Inferior parietal cortex (tissue), 1 donor: ENCODE measurements at regions not wholly inside any gene's neighbourhood (a gene's known extent, or its start where the extent isn't known, plus 50 kb on each side); places are given as distances from the start of the nearest gene placed in this dataset.
"Not testable (repeated sequence)": the region's sequence is repeated elsewhere in the genome, so short reads cannot be mapped to it uniquely, and the experiment has no call there.

ENCODE experiments used
- DNase-seq: peaks from one replicate; pipeline ENCODE4 v3.0.0-alpha.2; 2016; ENCODE audit errors: extremely low spot score

DNA sequence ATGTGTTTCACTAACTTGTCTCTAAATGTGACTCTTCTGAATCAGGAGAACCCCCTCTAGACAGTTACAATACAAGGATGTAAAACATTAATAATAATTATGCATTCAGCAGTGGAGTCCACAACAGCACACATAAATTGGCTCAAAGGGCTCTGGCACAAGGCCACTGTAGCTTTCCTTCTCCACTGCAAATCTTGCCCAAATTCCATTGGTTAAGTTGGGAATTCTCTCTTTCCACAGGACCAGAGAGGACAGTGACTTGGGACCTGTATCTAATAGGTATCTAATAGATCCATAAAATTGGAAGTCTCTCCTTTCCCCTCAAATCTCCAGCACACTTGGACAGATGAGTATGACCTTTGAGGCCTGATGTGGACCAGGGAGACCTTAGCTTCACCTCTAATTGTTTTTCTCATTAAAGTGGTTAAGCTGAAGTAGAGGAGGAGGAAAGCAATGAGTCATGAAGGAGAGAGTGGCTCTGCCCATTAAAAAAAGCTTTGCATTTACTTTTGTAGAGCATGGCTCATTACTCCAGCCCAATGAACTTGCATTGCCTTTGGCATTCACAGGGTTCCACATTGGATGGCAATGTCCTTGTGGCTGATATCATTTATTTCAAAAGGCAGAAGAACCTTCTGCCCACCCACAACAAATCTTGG, 72.3 kb upstream of the SH3RF1 start:
- DNase-seq, result no peak

DNA sequence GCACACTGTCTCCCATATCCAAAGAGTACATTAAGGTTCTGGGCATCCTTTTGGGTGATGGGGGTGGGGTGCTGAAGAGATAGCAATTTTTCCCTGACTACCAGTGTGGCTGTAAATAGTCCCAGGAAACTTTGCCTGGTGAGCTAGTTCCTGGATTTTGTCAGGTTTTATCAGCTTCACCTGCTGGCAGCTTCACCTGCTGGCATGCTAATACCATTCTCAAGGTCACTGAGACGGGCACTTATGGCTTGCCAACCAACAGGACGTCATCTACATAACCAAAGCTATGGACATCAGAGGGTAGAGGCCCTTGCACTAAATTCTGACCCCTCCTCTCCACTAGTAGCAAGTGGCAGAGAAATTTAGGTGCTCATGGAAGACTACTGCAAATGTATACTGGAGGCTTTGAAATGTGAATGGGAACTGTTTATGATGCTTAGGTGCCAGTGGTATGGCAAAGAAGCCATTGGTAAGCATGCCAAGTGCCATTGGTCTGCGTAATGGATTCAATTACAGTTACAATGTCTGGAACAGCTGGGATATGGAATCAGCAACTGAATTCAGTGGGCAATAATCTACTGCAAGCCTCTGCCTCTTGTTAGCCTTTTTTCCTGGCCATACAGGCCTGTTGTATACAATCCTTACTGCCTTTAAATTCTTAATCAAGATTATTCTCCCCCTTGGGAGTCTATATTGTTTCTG, 71.6 kb upstream of the SH3RF1 start:
- no peak for DNase-seq

DNA sequence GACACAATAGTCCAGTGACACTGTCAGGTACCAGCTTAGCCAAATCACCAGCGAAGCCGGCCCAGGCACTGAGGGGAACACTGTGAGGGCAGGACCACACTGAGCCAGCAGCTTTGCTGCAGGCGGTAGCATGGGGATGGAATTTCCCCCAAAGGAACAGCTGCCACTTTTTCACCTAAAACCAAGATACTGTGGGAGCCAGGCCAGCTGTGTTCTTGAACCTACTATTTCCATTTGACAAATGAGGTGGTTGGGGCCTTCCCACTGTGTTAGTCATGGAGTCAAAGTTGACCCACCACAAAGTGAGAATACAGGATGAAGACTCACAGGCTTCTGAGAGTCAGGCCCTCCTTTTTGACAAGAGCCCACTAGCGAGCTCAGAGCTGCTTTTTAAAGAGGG, 70.7 kb upstream of the SH3RF1 start:
- no peak for DNase-seq

DNA sequence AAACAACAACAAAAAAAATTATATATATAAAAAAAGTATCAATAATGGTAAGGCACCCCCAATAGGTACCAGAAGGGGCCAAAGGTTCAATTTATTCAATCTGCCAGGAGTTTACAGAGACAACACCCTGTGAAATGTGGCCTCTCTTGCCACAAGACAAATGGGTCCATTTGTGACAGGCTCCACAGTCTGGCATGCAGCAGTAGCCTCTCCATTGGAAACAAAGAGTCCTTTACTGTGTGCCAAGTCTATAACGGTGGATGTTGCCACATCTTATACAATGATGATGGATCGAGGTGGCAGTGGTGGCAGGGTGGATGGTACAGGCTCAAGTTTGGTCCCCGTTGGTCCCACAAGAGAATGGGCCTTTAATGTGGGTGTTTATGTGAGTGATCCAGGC, 70.1 kb upstream of the SH3RF1 start:
- DNase-seq, result peak; percentile 64

DNA sequence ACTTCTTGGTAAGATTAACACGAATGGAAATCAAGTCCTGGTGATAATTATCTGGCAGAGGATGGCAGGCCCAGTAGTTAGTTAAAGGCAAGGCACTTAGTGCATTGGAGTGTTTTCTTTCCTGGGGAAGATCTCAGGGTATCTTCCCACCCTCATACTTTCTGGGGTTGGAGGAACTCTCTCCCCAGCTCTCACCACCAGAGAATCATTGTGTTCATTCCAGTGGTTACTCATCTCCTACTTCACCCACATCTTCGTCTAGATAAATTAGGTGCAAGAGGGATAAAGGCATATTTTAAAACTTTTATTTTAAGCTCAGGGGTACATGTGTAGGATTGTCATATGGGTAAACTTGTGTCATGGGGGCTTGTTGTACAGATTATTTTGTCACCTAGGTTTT, 67.5 kb upstream of the SH3RF1 start:
- no peak for DNase-seq

DNA sequence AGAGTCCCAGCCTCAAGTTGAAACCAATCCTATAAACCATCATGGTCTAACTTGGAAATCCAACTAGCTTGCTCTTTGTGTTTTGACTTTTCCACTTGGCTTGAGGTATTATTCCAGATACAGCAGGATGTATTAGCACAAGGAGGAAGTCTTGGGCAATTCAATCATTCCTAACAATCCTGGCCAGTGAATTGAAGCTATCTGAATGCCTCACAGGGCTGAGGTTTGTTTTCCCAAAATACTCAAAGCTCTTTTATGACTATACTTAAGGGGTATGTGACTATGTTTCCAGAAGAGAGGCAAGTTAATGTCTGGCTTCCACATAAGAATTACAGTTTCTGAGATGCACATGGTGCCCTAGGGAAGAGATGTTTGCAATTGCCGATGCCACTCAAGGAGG, 66.8 kb upstream of the SH3RF1 start:
- no peak for DNase-seq

DNA sequence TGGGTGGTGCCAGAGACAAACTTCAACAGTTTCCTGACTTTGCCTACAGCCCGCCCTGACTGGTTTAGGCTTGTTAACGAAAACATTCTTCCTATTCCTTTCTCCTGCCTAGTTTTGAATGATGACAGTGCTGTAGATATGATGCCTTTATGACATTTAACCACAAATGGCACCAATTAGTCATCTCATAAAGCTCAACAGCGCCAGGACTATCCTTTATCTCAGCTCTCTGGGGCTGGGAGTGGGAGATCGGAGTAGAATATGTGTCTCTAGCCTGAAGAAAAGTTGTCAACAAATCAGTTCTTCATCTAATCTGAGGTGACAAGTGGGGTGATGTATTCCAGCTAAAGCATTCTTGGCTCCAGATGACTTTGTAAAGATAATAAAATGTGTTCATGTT, 64.6 kb upstream of the SH3RF1 start:
- DNase-seq, result no peak

DNA sequence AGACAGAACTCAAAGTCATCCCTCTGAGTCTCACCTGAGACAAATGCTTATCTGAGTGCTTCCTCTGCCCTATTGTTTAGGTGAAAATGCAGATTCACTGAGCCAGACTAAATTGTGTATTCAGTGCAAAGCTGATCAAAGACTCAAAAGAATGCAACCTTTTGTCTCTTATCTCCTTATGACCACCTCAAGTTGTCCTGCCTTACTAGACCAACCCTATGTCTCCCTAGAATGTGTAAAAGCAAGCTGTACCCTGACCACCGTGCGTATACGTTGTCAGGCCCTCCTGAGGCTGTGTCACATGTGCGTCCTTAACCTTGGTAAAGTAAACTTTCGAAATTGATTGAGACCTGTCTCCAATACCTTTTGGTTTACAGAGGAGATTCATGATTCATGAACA, 63.6 kb upstream of the SH3RF1 start:
- no peak for DNase-seq

DNA sequence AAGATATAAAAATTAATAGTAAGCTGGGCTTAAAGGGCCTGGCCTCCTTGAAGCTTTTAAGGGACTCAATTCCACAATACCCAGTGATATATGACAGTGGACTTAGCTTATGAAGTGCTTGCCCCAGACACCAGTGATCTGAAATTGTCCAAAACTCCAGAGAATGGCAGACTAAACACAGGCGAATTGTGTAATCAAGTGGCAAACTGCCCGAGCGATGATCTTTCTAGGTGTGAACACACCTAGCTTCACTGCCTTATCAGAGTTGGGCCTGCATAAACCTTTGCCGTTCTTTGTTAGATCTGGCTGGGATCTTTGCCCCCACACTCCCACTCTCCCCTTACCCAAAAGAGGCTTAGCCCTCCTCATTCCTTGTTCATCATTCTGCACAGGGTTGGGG, 62.5 kb upstream of the SH3RF1 start:
- DNase-seq, result no peak

DNA sequence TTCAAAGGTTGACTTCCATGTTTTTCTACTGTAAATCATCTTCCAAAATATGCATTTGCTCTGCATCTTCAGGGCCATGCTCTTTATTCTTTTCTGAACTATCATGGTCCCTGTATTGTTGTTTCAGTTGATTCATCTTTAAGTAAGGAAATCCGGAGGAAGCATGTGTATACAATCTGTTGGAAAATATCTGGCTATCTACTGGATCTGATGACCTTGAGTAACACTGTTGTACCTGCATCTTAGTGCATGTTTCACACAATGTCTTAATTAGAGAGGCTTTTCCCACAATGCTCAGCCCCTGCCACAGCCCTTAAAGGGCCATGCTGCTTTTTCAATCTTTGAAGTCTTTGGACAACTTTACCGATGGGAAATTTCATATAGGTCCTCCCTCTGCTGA, 61.8 kb upstream of the SH3RF1 start:
- no peak for DNase-seq

DNA sequence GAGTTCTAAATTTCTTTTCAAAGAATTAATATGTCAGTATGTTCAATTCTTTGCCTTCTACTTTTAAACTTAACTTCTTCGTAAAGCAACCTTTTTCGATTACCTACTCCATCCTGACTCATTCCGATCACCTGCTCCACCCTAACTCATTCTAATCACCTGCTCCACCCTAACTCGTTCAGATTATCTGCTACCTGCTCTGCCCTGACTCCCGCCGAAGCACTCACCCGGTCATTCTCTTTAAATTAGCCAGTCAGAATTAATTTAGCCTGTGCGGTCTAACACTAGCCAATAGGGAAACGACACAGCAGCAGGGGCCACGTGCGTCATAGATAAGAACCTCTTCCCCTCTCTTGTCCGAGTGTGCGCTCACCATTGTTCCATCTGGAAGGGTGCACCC, 60.1 kb upstream of the SH3RF1 start:
- DNase-seq, result no peak

DNA sequence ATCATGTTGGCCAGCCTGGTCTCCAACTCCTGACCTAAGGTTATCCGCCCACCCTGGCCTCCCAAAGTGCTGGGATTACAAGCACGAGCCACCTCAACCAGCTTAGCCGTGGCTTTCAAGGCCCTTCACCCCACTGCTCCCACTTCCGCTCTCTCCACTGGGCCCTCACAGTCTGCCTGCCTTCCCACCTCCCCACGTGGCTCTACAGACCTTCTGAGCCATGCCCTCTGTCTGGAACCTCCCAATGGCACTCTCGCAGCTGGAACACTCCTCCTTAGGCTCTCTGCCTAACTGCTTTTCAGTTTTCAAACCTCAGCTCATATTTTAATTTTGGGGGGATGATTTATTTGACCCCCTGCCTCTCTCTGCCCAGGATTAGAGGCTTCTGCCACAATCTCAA, 59.3 kb upstream of the SH3RF1 start:
- no peak for DNase-seq

DNA sequence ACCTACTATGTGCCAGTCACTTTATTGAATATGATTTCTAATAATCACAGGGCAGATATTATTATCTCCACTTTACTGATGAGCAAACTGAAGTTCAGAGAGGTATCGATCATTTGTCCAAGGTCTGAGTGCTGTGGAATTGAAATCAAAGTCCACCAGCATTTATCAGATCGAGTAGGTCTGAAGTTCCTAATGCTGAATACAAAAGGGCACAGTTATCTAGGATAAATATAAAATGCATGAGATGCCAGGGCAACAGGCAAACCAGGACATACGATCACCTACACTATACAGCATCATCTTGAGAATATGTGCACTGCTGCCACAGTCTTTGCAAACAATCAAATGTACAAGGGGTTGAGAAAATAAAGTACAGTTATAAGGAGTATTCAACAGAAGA, 57.2 kb upstream of the SH3RF1 start:
- no peak for DNase-seq

DNA sequence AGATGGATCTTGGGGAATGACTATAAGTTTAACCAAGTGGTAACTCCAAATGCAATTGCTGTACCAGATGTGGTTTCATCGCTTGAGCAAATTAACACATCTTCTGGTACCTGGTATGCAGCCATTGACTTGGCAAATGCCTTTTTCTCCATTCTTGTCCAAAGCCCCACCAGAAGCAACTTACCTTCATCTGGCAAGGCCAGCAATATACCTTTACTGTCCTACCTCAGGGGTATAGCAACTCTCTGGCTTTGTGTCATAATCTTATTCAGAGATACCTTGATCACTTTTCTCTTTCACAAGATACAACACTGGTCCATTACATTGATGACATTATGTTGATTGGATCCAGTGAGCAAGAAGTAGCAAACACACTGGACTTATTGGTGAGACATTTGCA, 53.2 kb upstream of the SH3RF1 start:
- DNase-seq, result not testable (repeated sequence)

DNA sequence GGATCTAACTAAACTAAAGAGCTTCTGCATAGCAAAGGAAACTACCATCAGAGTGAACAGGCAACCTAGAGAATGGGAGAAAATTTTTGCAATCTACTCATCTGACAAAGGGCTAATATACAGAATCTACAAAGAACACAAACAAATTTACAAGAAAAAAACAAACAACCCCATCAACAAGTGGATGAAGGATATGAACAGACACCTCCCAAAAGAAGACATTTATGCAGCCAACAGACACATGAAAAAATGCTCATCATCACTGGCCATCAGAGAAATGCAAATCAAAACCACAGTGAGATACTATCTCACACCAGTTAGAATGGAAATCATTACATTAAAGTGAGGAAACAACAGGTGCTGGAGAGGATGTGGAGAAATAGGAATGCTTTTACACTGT, 52.1 kb upstream of the SH3RF1 start:
- not testable (repeated sequence) for DNase-seq
